Vagina (tissue), 2 donors: ENCODE measurements at regions not wholly inside any gene's neighbourhood (a gene's known extent, or its start where the extent isn't known, plus 50 kb on each side); places are given as distances from the start of the nearest gene placed in this dataset.

ENCODE experiments used
- DNase-seq, 2 donors: peaks; one replicate each; pipeline ENCODE4 v3.0.0-alpha.2; 2017; ENCODE audit errors: extremely low spot score in 2 of 2
- H3K27ac ChIP-seq: fragments of 200-600 bp; sonication (generic); one replicate; pipeline ENCODE4 v1.5.1; 2019
- H3K27me3 ChIP-seq: fragments of 200-600 bp; sonication (generic); one replicate; pipeline ENCODE4 v1.5.1; 2019
- H3K36me3 ChIP-seq, 2 donors: fragments of 200-600 bp; sonication (generic); one replicate each; pipeline ENCODE4 v1.5.1; 2017 to 2019
- H3K4me1 ChIP-seq: fragments of 200-600 bp; sonication (generic); one replicate; pipeline ENCODE4 v1.5.1; 2019
- H3K4me3 ChIP-seq, 2 donors: fragments of 200-600 bp; sonication (generic); 1 replicate in 1 of 2; 2 replicates in 1 of 2; pipeline ENCODE4 v1.5.1; 2016 to 2019
- H3K9me3 ChIP-seq: fragments of 200-600 bp; sonication (generic); one replicate; pipeline ENCODE4 v1.5.1; 2019
- CTCF ChIP-seq, 3 experiments: fragments of 450-650 bp in 2 of 3; fragments of 200-600 bp in 1 of 3; sonication (generic) in 1 of 3; IDR thresholded peaks; one replicate each; pipeline ENCODE4 v1.5.1; 2017 to 2019; ENCODE audit warnings: antibody characterized with exemption in 3 of 3, mild to moderate bottlenecking in 2 of 3, moderate library complexity in 2 of 3
- POLR2A ChIP-seq, 2 donors: fragments of 450-650 bp; IDR thresholded peaks; one replicate each; pipeline ENCODE4 v1.6.1; 2017; ENCODE audit warnings: antibody characterized with exemption in 2 of 2, mild to moderate bottlenecking in 2 of 2, moderate library complexity in 2 of 2
- POLR2AphosphoS5 ChIP-seq, 2 donors: sonication (generic); formaldehyde crosslinking; IDR thresholded peaks; one replicate each; pipeline ENCODE4 v1.9.0; 2017; ENCODE audit warnings: antibody characterized with exemption in 2 of 2, mild to moderate bottlenecking in 2 of 2, low read depth in 1 of 2; ENCODE audit not compliant: insufficient read depth in 1 of 2
- intact Hi-C: fragments of 100-400 bp; cut with DNase I; formaldehyde crosslinking; loops from one replicate; pipeline ENCODE4 v1.15.1; 2023

- H3K4me3 ChIP-seq, result no peak overlapping the region
- TF ChIP-seq POLR2AphosphoS5 (IDR thresholded peaks at IDR 0.05; ENCODE audit: insufficient read depth in 1 of 2, low read depth in 1 of 2), result no peak
- no peak for TF ChIP-seq CTCF (IDR thresholded peaks at IDR 0.05)
- no peak for TF ChIP-seq POLR2A (IDR thresholded peaks at IDR 0.05)
- no peaks in the 10 kb centered on the region for H3K27me3 ChIP-seq
- no peaks in the 10 kb centered on the region for H3K9me3 ChIP-seq
- intact Hi-C loops, result no loop called here
- DNase-seq, result no peak
- H3K36me3 ChIP-seq, result no peaks in the 10 kb centered on the region
- H3K27ac ChIP-seq, result no peak overlapping the region
- no peaks in the 10 kb centered on the region for H3K4me1 ChIP-seq
These were observed 183.4 kb upstream of the POU3F2 start for GRCh38 chr6:98650941-98651340.

- no peak for DNase-seq
- Histone ChIP-seq H3K9me3 (no peaks in the 10 kb centered on the region), H3K36me3 (no peaks in the 10 kb centered on the region), H3K4me3 (no peak overlapping the region), H3K27ac (no peak overlapping the region), H3K27me3 (no peaks in the 10 kb centered on the region), H3K4me1 (no peaks in the 10 kb centered on the region)
- no peak for TF ChIP-seq POLR2A (IDR thresholded peaks at IDR 0.05)
- no peak for TF ChIP-seq CTCF (IDR thresholded peaks at IDR 0.05)
- no peak for TF ChIP-seq POLR2AphosphoS5 (IDR thresholded peaks at IDR 0.05; ENCODE audit: insufficient read depth in 1 of 2, low read depth in 1 of 2)
- intact Hi-C loops, result no loop called here
These were observed 181.2 kb upstream of the POU3F2 start for GRCh38 chr6:98653179-98653578.

- H3K4me1 ChIP-seq, result no peaks in the 10 kb centered on the region
- H3K4me3 ChIP-seq, result no peak overlapping the region
- H3K36me3 ChIP-seq, result no peaks in the 10 kb centered on the region
- DNase-seq, result no peak
- H3K27me3 ChIP-seq, result no peaks in the 10 kb centered on the region
- H3K9me3 ChIP-seq, result no peaks in the 10 kb centered on the region
- intact Hi-C loops, result no loop called here
- no peak for TF ChIP-seq CTCF (IDR thresholded peaks at IDR 0.05)
- no peak for TF ChIP-seq POLR2AphosphoS5 (IDR thresholded peaks at IDR 0.05; ENCODE audit: insufficient read depth in 1 of 2, low read depth in 1 of 2)
- TF ChIP-seq POLR2A (IDR thresholded peaks at IDR 0.05), result no peak
- H3K27ac ChIP-seq, result no peak overlapping the region
These were observed 176.6 kb upstream of the POU3F2 start for GRCh38 chr6:98657764-98658163.

GRCh38 chr6:98669371-98669770, 165.0 kb upstream of the POU3F2 start:
- no peak overlapping the region for H3K27ac ChIP-seq
- intact Hi-C loops, result no loop called here
- no peak for DNase-seq
- H3K36me3 ChIP-seq, result no peaks in the 10 kb centered on the region
- no peaks in the 10 kb centered on the region for H3K4me1 ChIP-seq
- no peaks in the 10 kb centered on the region for H3K27me3 ChIP-seq
- H3K9me3 ChIP-seq, result no peaks in the 10 kb centered on the region
- no peak overlapping the region for H3K4me3 ChIP-seq
- TF ChIP-seq POLR2AphosphoS5 (IDR thresholded peaks at IDR 0.05; ENCODE audit: insufficient read depth in 1 of 2, low read depth in 1 of 2) (no peak), POLR2A (IDR thresholded peaks at IDR 0.05) (no peak)

- intact Hi-C loops, result no loop called here
- Histone ChIP-seq H3K9me3 (no peaks in the 10 kb centered on the region), H3K27me3 (no peaks in the 10 kb centered on the region), H3K4me1 (no peaks in the 10 kb centered on the region), H3K36me3 (no peaks in the 10 kb centered on the region), H3K27ac (no peak overlapping the region), H3K4me3 (no peak overlapping the region)
- DNase-seq, result no peak
- no peak for TF ChIP-seq CTCF (IDR thresholded peaks at IDR 0.05)
- no peak for TF ChIP-seq POLR2A (IDR thresholded peaks at IDR 0.05)
- no peak for TF ChIP-seq POLR2AphosphoS5 (IDR thresholded peaks at IDR 0.05; ENCODE audit: insufficient read depth in 1 of 2, low read depth in 1 of 2)
These were observed 164.2 kb upstream of the POU3F2 start for GRCh38 chr6:98670045-98670746.
